VCaP (cell line): ENCODE measurements at regions not wholly inside any gene's neighbourhood (a gene's known extent, or its start where the extent isn't known, plus 50 kb on each side); places are given as distances from the start of the nearest gene placed in this dataset.

Experiments used
- H3K27ac ChIP-seq: fragments of 450-650 bp; 2 replicates; pipeline ENCODE4 v1.5.1; 2017
- TF ChIP-seq, protein P1 (sequence below): fragments of 450-650 bp; conservative IDR thresholded peaks from 2 replicates; pipeline ENCODE4 v1.5.1; 2017; ENCODE audit warnings: mild to moderate bottlenecking, moderate library complexity

DNA sequence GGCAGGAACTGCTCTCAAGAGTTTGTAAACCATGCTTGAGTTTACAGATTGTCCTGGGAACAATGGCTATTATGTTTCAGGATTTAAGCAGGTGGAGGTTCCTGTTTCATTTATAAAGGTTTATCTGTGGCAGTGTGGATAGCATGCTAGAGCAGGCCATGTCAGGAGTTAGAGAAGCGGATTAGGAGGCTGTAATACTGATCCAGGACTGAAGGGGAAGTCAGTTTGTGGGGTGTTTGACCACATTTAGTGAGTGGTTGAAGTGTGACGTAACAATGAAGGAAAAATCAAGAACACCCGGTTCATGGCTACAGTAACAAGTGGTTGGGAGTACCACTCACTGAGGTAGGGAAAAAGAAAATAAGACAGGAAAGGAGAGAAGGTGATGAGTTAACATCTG, 299.0 kb downstream of the TLR4 start:
- no peak overlapping the region for H3K27ac ChIP-seq
- TF ChIP-seq, protein P1, sequence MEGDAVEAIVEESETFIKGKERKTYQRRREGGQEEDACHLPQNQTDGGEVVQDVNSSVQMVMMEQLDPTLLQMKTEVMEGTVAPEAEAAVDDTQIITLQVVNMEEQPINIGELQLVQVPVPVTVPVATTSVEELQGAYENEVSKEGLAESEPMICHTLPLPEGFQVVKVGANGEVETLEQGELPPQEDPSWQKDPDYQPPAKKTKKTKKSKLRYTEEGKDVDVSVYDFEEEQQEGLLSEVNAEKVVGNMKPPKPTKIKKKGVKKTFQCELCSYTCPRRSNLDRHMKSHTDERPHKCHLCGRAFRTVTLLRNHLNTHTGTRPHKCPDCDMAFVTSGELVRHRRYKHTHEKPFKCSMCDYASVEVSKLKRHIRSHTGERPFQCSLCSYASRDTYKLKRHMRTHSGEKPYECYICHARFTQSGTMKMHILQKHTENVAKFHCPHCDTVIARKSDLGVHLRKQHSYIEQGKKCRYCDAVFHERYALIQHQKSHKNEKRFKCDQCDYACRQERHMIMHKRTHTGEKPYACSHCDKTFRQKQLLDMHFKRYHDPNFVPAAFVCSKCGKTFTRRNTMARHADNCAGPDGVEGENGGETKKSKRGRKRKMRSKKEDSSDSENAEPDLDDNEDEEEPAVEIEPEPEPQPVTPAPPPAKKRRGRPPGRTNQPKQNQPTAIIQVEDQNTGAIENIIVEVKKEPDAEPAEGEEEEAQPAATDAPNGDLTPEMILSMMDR = no peak

DNA sequence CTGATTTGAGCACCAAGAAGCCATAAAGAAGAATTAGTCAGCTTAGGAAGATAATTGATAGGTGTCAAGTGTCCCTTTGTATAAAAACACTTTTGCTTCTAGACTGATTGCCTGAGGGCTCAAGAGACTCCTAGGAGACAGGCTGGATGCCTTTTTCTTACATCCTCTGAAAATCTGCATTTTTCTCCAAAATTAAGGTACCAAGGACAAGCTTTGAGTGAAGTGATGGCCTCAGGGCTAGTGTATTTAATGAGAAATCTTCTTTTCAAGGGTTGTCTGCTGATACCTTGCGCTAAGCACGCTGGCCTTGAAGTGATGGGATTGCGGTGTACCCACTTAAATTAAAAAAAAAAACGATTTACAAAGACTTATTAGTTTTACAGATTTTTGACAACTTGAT, 304.0 kb downstream of the TLR4 start:
- H3K27ac ChIP-seq = no peak overlapping the region
- TF ChIP-seq, protein P1 = no peak

DNA sequence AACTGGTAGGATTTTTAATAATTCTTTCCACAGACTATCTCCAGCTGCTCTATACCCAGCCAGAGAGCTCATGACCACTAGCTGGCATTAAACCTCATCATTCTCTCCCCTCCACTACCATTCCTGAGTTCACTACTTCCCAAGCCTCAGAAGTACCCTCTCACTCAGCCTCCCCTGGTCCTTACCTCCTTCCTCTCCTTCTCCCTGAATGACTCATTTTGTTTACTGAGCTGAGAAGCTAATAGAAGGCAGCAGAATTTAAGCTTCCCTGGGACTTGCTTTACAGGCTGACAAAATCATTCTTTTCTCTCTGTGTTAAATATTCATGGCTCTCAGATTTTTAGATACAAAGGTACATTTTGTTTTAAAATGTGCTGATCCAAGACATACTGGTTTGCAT, 305.4 kb downstream of the TLR4 start:
- H3K27ac ChIP-seq = no peak overlapping the region
- TF ChIP-seq, protein P1 = no peak

DNA sequence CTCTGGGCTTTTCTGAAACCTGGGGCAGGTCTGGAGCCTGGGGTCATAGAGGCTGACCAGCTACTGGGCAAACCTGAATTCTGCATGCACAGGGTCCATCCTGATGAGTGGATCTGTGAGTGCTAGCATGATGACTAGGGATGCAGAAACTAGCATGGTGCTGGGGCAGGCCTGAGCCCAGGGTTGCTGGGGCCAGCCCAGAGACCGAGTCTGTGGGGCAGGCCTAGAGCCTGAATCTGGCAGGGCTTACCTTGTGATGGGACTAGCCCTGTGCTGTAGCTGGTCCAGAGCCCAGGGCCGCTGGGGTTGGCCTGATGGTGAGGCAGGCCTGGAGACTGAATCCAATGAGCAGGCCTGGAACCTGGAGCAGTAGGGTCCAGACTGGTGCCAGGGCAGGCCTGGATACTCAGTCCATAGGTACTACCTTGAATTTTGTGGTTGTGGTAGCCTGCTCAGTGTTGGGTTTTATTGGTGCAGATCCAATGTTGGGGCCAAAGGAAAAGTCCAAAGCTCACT, 313.5 kb downstream of the TLR4 start:
- TF ChIP-seq, protein P1 = no peak
- no peak overlapping the region for H3K27ac ChIP-seq

DNA sequence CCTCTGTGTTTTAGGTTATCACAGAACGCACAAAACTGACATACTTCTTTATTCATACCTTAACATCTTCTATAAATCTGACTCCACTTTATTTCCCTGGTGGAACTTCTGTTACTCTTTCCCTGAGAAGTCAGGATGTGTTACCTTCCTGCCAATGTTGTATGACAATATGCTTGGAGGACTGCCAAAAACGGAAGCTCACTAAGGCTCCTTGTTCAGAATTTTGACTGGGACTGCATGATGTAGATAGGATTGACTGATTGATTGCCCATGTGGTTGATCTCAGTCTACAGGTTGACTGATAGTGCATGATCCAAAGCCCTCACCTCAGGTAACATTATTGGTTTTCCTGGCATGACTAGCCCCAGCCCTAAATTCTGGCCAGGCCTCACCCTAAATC, 319.4 kb downstream of the TLR4 start:
- TF ChIP-seq, protein P1 = no peak
- peak overlapping the region; percentile 76 for H3K27ac ChIP-seq

DNA sequence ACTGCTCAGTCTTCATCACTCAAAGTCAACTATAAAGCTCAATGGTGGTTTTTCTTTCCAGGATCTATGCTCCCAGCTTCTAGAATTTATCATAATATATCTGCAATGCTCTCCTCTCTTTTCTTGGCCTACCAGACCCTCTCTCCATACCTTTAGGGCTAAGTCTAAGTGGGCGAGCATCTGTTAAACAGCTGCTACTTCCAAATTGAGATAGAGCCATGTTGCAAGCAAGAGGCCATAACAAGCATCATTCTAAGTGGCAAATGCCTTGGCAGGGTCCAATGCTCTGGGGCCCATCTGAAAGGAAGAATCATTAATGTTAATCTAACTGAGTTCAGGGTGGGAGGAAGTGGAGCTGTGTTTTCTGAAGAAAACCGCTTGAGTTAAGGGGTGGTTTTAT, 324.0 kb downstream of the TLR4 start:
- TF ChIP-seq, protein P1 = no peak
- H3K27ac ChIP-seq = no peak overlapping the region

DNA sequence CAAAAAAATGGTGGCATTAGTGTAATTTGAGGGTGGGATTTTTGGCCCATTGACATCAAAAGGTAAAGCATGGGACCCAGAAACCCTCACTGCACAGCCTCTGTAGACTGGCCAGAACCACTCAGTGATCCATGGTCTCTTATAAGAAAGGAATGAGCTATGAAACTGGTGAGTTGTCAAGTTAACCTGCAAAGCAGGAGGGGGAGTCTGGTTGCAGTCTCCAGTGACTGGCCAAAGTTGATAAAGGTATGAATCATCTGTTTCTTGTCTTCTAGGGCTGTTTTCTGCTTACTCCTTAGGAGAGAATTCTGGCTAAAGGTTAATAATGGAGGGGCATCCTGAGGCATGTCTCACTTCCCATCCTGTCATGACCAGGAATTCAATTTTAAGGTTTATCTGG, 325.2 kb downstream of the TLR4 start:
- TF ChIP-seq, protein P1 = no peak
- H3K27ac ChIP-seq = no peak overlapping the region
